IMR-90 (cell line): ENCODE measurements at regions not wholly inside any gene's neighbourhood (a gene's known extent, or its start where the extent isn't known, plus 50 kb on each side); places are given as distances from the start of the nearest gene placed in this dataset.

Experiments used
- ATAC-seq: fragments of 200-7000 bp; cut with Tn5 transposase; 2 replicates; pipeline ENCODE4 v1.9.1; 2020; ENCODE audit warnings: low read depth, mild to moderate bottlenecking, moderate library complexity
- BruUV-seq: library from RNA; stranded (reverse); fragments of 400-500 nt; replicated peaks from 2 replicates; lab custom pipeline; 2021; lab: Mats Ljungman, UMichigan
- CTCF ChIA-PET: fragments of 300-600 bp; formaldehyde crosslinking; extraction: SDS; loops from one replicate; lab custom pipeline; 2021; ENCODE audit warnings: antibody characterized with exemption; lab: Yijun Ruan, JAX
- POLR2A ChIA-PET: fragments of 300-600 bp; sonication (Branson Sonifier 250); formaldehyde crosslinking; loops from one replicate; lab custom pipeline; 2022; ENCODE audit warnings: antibody characterized with exemption; ENCODE audit not compliant: unreplicated experiment; lab: Charles Lee
- DNase-seq: peaks from one replicate; pipeline ENCODE4 v3.0.0; 2013
- H2AFZ ChIP-seq: replicated peaks from 2 replicates; pipeline ENCODE3; 2013; ENCODE audit warnings: low read length, mild to moderate bottlenecking; ENCODE audit not compliant: poor library complexity
- H2AK5ac ChIP-seq: 2 replicates; pipeline ENCODE4 v1.6.1; 2013; ENCODE audit warnings: low read depth, low read length, inconsistent platforms
- H2AK9ac ChIP-seq: replicated peaks from 2 replicates; pipeline ENCODE3; 2013; ENCODE audit warnings: mild to moderate bottlenecking, low read depth, low read length, moderate library complexity; ENCODE audit not compliant: poor library complexity
- H2BK120ac ChIP-seq: 2 replicates; pipeline ENCODE4 v1.6.1; 2013; ENCODE audit warnings: low read depth, low read length, inconsistent platforms
- H2BK15ac ChIP-seq: 3 replicates; pipeline ENCODE4 v1.6.1; 2013; ENCODE audit warnings: low read depth, low read length, inconsistent platforms
- H2BK20ac ChIP-seq: 2 replicates; pipeline ENCODE4 v1.6.1; 2013; ENCODE audit warnings: low read depth, mild to moderate bottlenecking, inconsistent platforms, low read length, moderate library complexity
- H2BK5ac ChIP-seq: 2 replicates; pipeline ENCODE4 v1.6.1; 2013; ENCODE audit warnings: mild to moderate bottlenecking, low read depth, low read length, inconsistent platforms; ENCODE audit not compliant: poor library complexity, severe bottlenecking
- H3K14ac ChIP-seq: replicated peaks from 2 replicates; pipeline ENCODE4 v1.6.1; 2013; ENCODE audit warnings: low read depth, low read length, inconsistent platforms
- H3K18ac ChIP-seq: 2 replicates; pipeline ENCODE4 v1.6.1; 2013; ENCODE audit warnings: low read depth, low read length, control low read depth
- H3K23ac ChIP-seq: 2 replicates; pipeline ENCODE4 v1.6.1; 2013; ENCODE audit warnings: low read depth, low read length, inconsistent platforms
- H3K27ac ChIP-seq: 2 replicates; pipeline ENCODE4 v1.5.1; 2013; ENCODE audit warnings: mild to moderate bottlenecking, control low read depth, low read length; ENCODE audit not compliant: insufficient read depth
- H3K27me3 ChIP-seq: 2 replicates; pipeline ENCODE4 v1.6.1; 2013; ENCODE audit warnings: low read length; ENCODE audit not compliant: control insufficient read depth, insufficient read depth
- H3K36me3 ChIP-seq: 2 replicates; pipeline ENCODE4 v1.6.1; 2013; ENCODE audit warnings: low read length, mixed read lengths; ENCODE audit not compliant: control insufficient read depth, insufficient read depth
- H3K4ac ChIP-seq: 2 replicates; pipeline ENCODE4 v1.6.1; 2013; ENCODE audit warnings: low read depth, low read length, inconsistent platforms
- H3K4me1 ChIP-seq: 2 replicates; pipeline ENCODE4 v1.6.1; 2013; ENCODE audit warnings: low read length, mixed read lengths; ENCODE audit not compliant: control insufficient read depth, insufficient read depth
- H3K4me2 ChIP-seq: 2 replicates; pipeline ENCODE4 v1.6.1; 2013; ENCODE audit warnings: low read depth, mild to moderate bottlenecking, control low read depth, low read length, moderate library complexity
- H3K4me3 ChIP-seq: 2 replicates; pipeline ENCODE4 v1.5.1; 2013; ENCODE audit warnings: low read depth, mild to moderate bottlenecking, control low read depth, low read length, moderate library complexity; ENCODE audit not compliant: insufficient read depth
- H3K56ac ChIP-seq: 2 replicates; pipeline ENCODE4 v1.6.1; 2013; ENCODE audit warnings: low read length, inconsistent platforms; ENCODE audit not compliant: insufficient read depth; ENCODE audit errors: extremely low read depth
- H3K79me1 ChIP-seq, 2 experiments: 2 replicates each; pipeline ENCODE4 v1.6.1; 2013; ENCODE audit warnings: low read length in 2 of 2, inconsistent platforms in 1 of 2, low read depth in 1 of 2
- H3K9ac ChIP-seq: 2 replicates; pipeline ENCODE4 v1.6.1; 2013; ENCODE audit warnings: low read depth, low read length, control low read depth
- H3K9me1 ChIP-seq: 2 replicates; pipeline ENCODE4 v1.6.1; 2013; ENCODE audit warnings: low read length, inconsistent platforms; ENCODE audit not compliant: insufficient read depth
- H3K9me3 ChIP-seq: 2 replicates; pipeline ENCODE4 v1.6.1; 2013; ENCODE audit warnings: low read length; ENCODE audit not compliant: control insufficient read depth, insufficient read depth
- H4K20me1 ChIP-seq: 2 replicates; pipeline ENCODE4 v1.6.1; 2013; ENCODE audit warnings: low read length, inconsistent platforms; ENCODE audit not compliant: insufficient read depth
- H4K5ac ChIP-seq: 2 replicates; pipeline ENCODE4 v1.6.1; 2013; ENCODE audit warnings: mild to moderate bottlenecking, low read depth, low read length, control low read depth
- H4K8ac ChIP-seq, 2 experiments: 2 replicates each; pipeline ENCODE4 v1.6.1; 2013; ENCODE audit warnings: low read depth in 2 of 2, low read length in 2 of 2, control low read depth in 1 of 2, inconsistent platforms in 1 of 2
- H4K91ac ChIP-seq: 2 replicates; pipeline ENCODE4 v1.6.1; 2013; ENCODE audit warnings: low read depth, low read length, inconsistent platforms; ENCODE audit not compliant: insufficient read depth
- BHLHE40 ChIP-seq: fragments of 150-350 bp; IDR thresholded peaks from 2 replicates; pipeline ENCODE4 v1.6.1; 2016; ENCODE audit warnings: mild to moderate bottlenecking, low read depth, low read length
- CHD1 ChIP-seq: IDR thresholded peaks from 2 replicates; pipeline ENCODE4 v1.6.1; 2012; ENCODE audit warnings: low read depth, low read length, improper control_type of control experiment
- MAFK ChIP-seq: IDR thresholded peaks from 2 replicates; pipeline ENCODE4 v1.6.1; 2012; ENCODE audit warnings: low read depth, low read length, improper control_type of control experiment
- MXI1 ChIP-seq: IDR thresholded peaks from 2 replicates; pipeline ENCODE4 v1.6.1; 2012; ENCODE audit warnings: low read depth, mild to moderate bottlenecking, low read length, moderate library complexity, borderline replicate concordance
- RCOR1 ChIP-seq: IDR thresholded peaks from 2 replicates; pipeline ENCODE4 v1.6.1; 2012; ENCODE audit warnings: mild to moderate bottlenecking, low read length, improper control_type of control experiment; ENCODE audit not compliant: insufficient replicate concordance
- WGBS, 2 experiments: methylation state at CpG; one replicate each; pipeline versions ENCODE4 v1.1.5 to v1.1.7; 2013; ENCODE audit warnings: missing lambda C conversion rate in 2 of 2; ENCODE audit not compliant: insufficient read length in 1 of 2; ENCODE audit errors: extremely low coverage in 2 of 2; 5-methylcytosine and 5-hydroxymethylcytosine counted together
- dilution Hi-C: fragments of 300-500 bp; cut with HindIII; formaldehyde crosslinking; loops from one replicate; pipeline ENCODE4 v1.14.3; 2018; ENCODE audit warnings: low sequenced_read_pairs; ENCODE audit not compliant: unreplicated experiment
- in situ Hi-C: fragments of 300-500 bp; cut with MboI; formaldehyde crosslinking; loops from 3 replicates; pipeline ENCODE4 v1.14.3; 2019; ENCODE audit warnings: low sequenced_read_pairs, inconsistent platforms, mixed read lengths
- intact Hi-C: fragments of 100-400 bp; cut with micrococcal nuclease; formaldehyde crosslinking; loops from 2 replicates; pipeline ENCODE4 v1.10.0; 2022
- TF ChIP-seq, protein P1 (sequence below): conservative IDR thresholded peaks from 2 replicates; pipeline ENCODE4 v1.5.1; 2012; ENCODE audit warnings: mild to moderate bottlenecking, low read depth, low read length, improper control_type of control experiment
- TF ChIP-seq, protein P2 (sequence below): fragments of 150-350 bp; IDR thresholded peaks from 2 replicates; pipeline ENCODE4 v1.6.1; 2017; ENCODE audit warnings: mild to moderate bottlenecking, antibody characterized with exemption, low read length, low read depth
- TF ChIP-seq, protein P3 (sequence below): fragments of 150-350 bp; IDR thresholded peaks from 2 replicates; pipeline ENCODE4 v1.6.1; 2016; ENCODE audit warnings: low read depth, mild to moderate bottlenecking, low read length, moderate library complexity, borderline replicate concordance

DNA sequence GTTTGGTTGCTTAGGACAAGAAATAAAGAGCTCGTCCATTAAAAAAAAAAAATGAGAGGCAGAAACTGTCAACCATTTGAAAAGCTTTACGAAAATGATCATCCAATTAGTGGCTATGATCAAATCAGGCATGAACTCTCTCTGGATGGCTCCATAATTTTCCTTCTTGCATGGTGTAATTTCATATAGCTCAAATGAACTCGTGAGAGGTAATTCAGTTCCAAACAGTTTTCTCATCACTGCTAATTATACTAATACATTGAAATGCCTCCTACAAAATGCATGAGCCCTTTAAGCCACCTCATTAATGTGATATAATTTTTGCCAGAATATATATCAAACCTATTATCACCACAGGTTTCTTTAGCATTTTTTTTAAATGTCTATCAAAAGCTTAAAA lies 239.5 kb upstream of the MEIS2 start:
- ATAC-seq (no peak), DNase-seq (no peak)
- no peak overlapping the region for H2AFZ ChIP-seq
- no peaks in the 10 kb centered on the region for H3K9me3 ChIP-seq
- TF ChIP-seq CHD1 (no peak), BHLHE40 (no peak), MXI1 (no peak), RCOR1 (no peak), MAFK (no peak)
- TF ChIP-seq, protein P1, sequence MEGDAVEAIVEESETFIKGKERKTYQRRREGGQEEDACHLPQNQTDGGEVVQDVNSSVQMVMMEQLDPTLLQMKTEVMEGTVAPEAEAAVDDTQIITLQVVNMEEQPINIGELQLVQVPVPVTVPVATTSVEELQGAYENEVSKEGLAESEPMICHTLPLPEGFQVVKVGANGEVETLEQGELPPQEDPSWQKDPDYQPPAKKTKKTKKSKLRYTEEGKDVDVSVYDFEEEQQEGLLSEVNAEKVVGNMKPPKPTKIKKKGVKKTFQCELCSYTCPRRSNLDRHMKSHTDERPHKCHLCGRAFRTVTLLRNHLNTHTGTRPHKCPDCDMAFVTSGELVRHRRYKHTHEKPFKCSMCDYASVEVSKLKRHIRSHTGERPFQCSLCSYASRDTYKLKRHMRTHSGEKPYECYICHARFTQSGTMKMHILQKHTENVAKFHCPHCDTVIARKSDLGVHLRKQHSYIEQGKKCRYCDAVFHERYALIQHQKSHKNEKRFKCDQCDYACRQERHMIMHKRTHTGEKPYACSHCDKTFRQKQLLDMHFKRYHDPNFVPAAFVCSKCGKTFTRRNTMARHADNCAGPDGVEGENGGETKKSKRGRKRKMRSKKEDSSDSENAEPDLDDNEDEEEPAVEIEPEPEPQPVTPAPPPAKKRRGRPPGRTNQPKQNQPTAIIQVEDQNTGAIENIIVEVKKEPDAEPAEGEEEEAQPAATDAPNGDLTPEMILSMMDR, result no peak
- TF ChIP-seq, protein P2, sequence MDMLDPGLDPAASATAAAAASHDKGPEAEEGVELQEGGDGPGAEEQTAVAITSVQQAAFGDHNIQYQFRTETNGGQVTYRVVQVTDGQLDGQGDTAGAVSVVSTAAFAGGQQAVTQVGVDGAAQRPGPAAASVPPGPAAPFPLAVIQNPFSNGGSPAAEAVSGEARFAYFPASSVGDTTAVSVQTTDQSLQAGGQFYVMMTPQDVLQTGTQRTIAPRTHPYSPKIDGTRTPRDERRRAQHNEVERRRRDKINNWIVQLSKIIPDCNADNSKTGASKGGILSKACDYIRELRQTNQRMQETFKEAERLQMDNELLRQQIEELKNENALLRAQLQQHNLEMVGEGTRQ, result no peak
- TF ChIP-seq, protein P3, sequence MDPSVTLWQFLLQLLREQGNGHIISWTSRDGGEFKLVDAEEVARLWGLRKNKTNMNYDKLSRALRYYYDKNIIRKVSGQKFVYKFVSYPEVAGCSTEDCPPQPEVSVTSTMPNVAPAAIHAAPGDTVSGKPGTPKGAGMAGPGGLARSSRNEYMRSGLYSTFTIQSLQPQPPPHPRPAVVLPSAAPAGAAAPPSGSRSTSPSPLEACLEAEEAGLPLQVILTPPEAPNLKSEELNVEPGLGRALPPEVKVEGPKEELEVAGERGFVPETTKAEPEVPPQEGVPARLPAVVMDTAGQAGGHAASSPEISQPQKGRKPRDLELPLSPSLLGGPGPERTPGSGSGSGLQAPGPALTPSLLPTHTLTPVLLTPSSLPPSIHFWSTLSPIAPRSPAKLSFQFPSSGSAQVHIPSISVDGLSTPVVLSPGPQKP, result no peak
- H4K20me1 ChIP-seq, result no peaks in the 10 kb centered on the region
- BruUV-seq, result no TSS peak
- H3K4me3 ChIP-seq, result no peak overlapping the region
- H3K56ac ChIP-seq, result no peak overlapping the region
- H2AK5ac ChIP-seq, result no peak overlapping the region
- no peak overlapping the region for H2BK15ac ChIP-seq
- H3K9ac ChIP-seq, result no peak overlapping the region
- no peak overlapping the region for H3K4me2 ChIP-seq
- intact Hi-C loops (no loop called here), in situ Hi-C loops (no loop called here), dilution Hi-C loops (no loop called here)
- H4K91ac ChIP-seq, result no peak overlapping the region
- no peaks in the 10 kb centered on the region for H3K79me1 ChIP-seq
- no peak overlapping the region for H3K27ac ChIP-seq
- no peak overlapping the region for H3K4ac ChIP-seq
- H2BK20ac ChIP-seq, result no peak overlapping the region
- WGBS, 2 experiments, result no CpG with 5 or more reads among the region's 3 CpGs
- CTCF ChIA-PET, result interaction anchor here (1.0 kb wide), 1 partner anchor 19 kb away, joined by 3 read pairs; no protein-coding TSS in a partner anchor
- H3K18ac ChIP-seq, result no peak overlapping the region
- H3K27me3 ChIP-seq, result no peaks in the 10 kb centered on the region
- no peaks in the 10 kb centered on the region for H3K4me1 ChIP-seq
- H4K5ac ChIP-seq, result no peak overlapping the region
- no peak overlapping the region for H2AK9ac ChIP-seq
- H3K36me3 ChIP-seq, result no peaks in the 10 kb centered on the region
- H2BK5ac ChIP-seq, result no peak overlapping the region
- POLR2A ChIA-PET, result no interaction called here
- no peak overlapping the region for H2BK120ac ChIP-seq
- H4K8ac ChIP-seq, result no peak overlapping the region
- H3K14ac ChIP-seq, result no peak overlapping the region
- H3K9me1 ChIP-seq, result no peaks in the 10 kb centered on the region
- no peak overlapping the region for H3K23ac ChIP-seq
